ENCODE measurements at regions not wholly inside any gene's neighbourhood (a gene's known extent, or its start where the extent isn't known, plus 50 kb on each side); places are given as distances from the start of the nearest gene placed in this dataset.

- Histone ChIP-seq H3K27me3 (replicated peaks; ENCODE audit: control insufficient read depth, insufficient read depth, low read length) (no peaks in the 10 kb centered on the region), H3K36me3 (ENCODE audit: control insufficient read depth, insufficient read depth, low read length) (no peaks in the 10 kb centered on the region), H3K9me3 (no peaks in the 10 kb centered on the region), H3K4me1 (peaks cover 8% of the 10 kb centered on the region; the same call in 1 of the 2 replicates), H3K4me3 (ENCODE audit: low read depth, low read length) (no peak overlapping the region)
- H3K27me3 Mint-ChIP-seq (ENCODE audit: insufficient read depth, unreplicated experiment), result no peaks in the 10 kb centered on the region
- no TSS peak for BruUV-seq (replicated peaks)
- no peaks in the 10 kb centered on the region for H3K36me3 Mint-ChIP-seq (ENCODE audit: insufficient read depth, unreplicated experiment)
- peaks cover 9% of the 10 kb centered on the region for H3K4me1 Mint-ChIP-seq (ENCODE audit: low read depth, unreplicated experiment)
- no peak for TF ChIP-seq CTCF (IDR thresholded peaks at IDR 0.05; ENCODE audit: insufficient read depth in 1 of 2, low read depth in 1 of 2, low read length in 1 of 2, severe bottlenecking in 1 of 2, unreplicated experiment in 1 of 2)
- no peak for DNase-seq
- no peak overlapping the region for H3K27ac Mint-ChIP-seq (ENCODE audit: unreplicated experiment)
- H3K9me3 Mint-ChIP-seq (ENCODE audit: unreplicated experiment), result peaks cover 11% of the 10 kb centered on the region
- no peak overlapping the region for H3K4me3 Mint-ChIP-seq (ENCODE audit: unreplicated experiment)
- POLR2A ChIA-PET, result no interaction called here
- CTCF ChIA-PET, result no interaction called here
- intact Hi-C loops (cut with micrococcal nuclease; ENCODE audit: unreplicated experiment), result no loop called here
These were observed 654.3 kb upstream of the LCORL start for GRCh38 chr4:18675586-18676525.

- POLR2A ChIA-PET, result no interaction called here
- Mint-ChIP-seq H3K9me3 (ENCODE audit: unreplicated experiment) (peaks cover 11% of the 10 kb centered on the region), H3K4me3 (ENCODE audit: unreplicated experiment) (no peak overlapping the region), H3K4me1 (ENCODE audit: low read depth, unreplicated experiment) (peaks cover 9% of the 10 kb centered on the region), H3K27me3 (ENCODE audit: insufficient read depth, unreplicated experiment) (no peaks in the 10 kb centered on the region), H3K27ac (ENCODE audit: unreplicated experiment) (no peak overlapping the region), H3K36me3 (ENCODE audit: insufficient read depth, unreplicated experiment) (no peaks in the 10 kb centered on the region)
- intact Hi-C loops (cut with micrococcal nuclease; ENCODE audit: unreplicated experiment), result no loop called here
- Histone ChIP-seq H3K4me1 (peaks cover 8% of the 10 kb centered on the region; the same call in 1 of the 2 replicates), H3K27me3 (replicated peaks; ENCODE audit: control insufficient read depth, insufficient read depth, low read length) (no peaks in the 10 kb centered on the region), H3K36me3 (ENCODE audit: control insufficient read depth, insufficient read depth, low read length) (no peaks in the 10 kb centered on the region), H3K4me3 (ENCODE audit: low read depth, low read length) (no peak overlapping the region), H3K9me3 (no peaks in the 10 kb centered on the region)
- no peak for TF ChIP-seq CTCF (IDR thresholded peaks at IDR 0.05; ENCODE audit: insufficient read depth in 1 of 2, low read depth in 1 of 2, low read length in 1 of 2, severe bottlenecking in 1 of 2, unreplicated experiment in 1 of 2)
- no TSS peak for BruUV-seq (replicated peaks)
- DNase-seq, result no peak
- CTCF ChIA-PET, result no interaction called here
These were observed 648.5 kb upstream of the LCORL start for GRCh38 chr4:18670034-18670433.

- no peaks in the 10 kb centered on the region for H3K27me3 Mint-ChIP-seq (ENCODE audit: insufficient read depth, unreplicated experiment)
- H3K4me3 ChIP-seq (ENCODE audit: low read depth, low read length), result no peak overlapping the region
- H3K27ac Mint-ChIP-seq (ENCODE audit: unreplicated experiment), result no peak overlapping the region
- no peaks in the 10 kb centered on the region for H3K9me3 ChIP-seq
- intact Hi-C loops (cut with micrococcal nuclease; ENCODE audit: unreplicated experiment), result no loop called here
- no peaks in the 10 kb centered on the region for H3K36me3 Mint-ChIP-seq (ENCODE audit: insufficient read depth, unreplicated experiment)
- H3K4me1 ChIP-seq, result peaks cover 8% of the 10 kb centered on the region; the same call in 1 of the 2 replicates
- no peak overlapping the region for H3K4me3 Mint-ChIP-seq (ENCODE audit: unreplicated experiment)
- ChIA-PET POLR2A (no interaction called here), CTCF (no interaction called here)
- no peaks in the 10 kb centered on the region for H3K27me3 ChIP-seq (replicated peaks; ENCODE audit: control insufficient read depth, insufficient read depth, low read length)
- no peaks in the 10 kb centered on the region for H3K36me3 ChIP-seq (ENCODE audit: control insufficient read depth, insufficient read depth, low read length)
- peaks cover 9% of the 10 kb centered on the region for H3K4me1 Mint-ChIP-seq (ENCODE audit: low read depth, unreplicated experiment)
- H3K9me3 Mint-ChIP-seq (ENCODE audit: unreplicated experiment), result peaks cover 11% of the 10 kb centered on the region
- no peak for DNase-seq
- no peak for TF ChIP-seq CTCF (IDR thresholded peaks at IDR 0.05; ENCODE audit: insufficient read depth in 1 of 2, low read depth in 1 of 2, low read length in 1 of 2, severe bottlenecking in 1 of 2, unreplicated experiment in 1 of 2)
- no TSS peak for BruUV-seq (replicated peaks)
These were observed 647.8 kb upstream of the LCORL start for GRCh38 chr4:18669390-18669789.

All from Caco-2 (cell line).